ENCODE measurements at regions not wholly inside any gene's neighbourhood (a gene's known extent, or its start where the extent isn't known, plus 50 kb on each side); places are given as distances from the start of the nearest gene placed in this dataset.
"Not testable (repeated sequence)": the region's sequence is repeated elsewhere in the genome, so short reads cannot be mapped to it uniquely, and the experiment has no call there.

DNA sequence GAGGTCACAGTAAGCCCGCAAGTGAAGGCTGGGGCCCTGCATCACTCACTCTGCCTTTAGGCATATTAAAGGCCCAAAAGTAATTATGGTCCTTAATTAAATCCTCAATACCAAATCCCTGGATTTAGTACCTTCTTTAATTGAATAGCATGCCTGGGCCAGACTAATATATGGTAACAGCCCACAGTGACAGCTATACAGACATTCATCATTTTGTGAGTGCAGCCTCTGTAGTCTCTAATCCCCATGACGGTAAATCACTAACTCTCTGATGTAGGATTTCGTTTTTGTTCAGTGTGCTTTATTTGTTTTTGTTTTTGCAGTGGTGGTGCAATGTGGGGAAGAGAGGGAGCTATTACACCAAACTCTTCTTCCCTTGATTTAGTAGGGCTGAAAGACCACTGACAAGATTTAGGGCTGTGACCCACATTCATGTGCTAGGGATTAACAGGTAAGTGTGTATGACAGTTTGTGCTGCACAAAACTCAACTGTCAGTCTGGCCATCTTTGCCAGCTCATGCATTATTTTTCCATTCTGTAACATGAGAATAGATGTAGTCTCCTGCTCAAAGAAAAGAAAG lies 60.6 kb upstream of the SLC39A8 start:
- DNase-seq (ENCODE audit: low spot score), result no peak
- no peaks in the 10 kb centered on the region for H3K36me3 ChIP-seq
- H3K27ac ChIP-seq, result no peak overlapping the region
- no peaks in the 10 kb centered on the region for H3K27me3 ChIP-seq
- H3K4me3 ChIP-seq, result no peak overlapping the region
- H3K9me3 ChIP-seq, result no peaks in the 10 kb centered on the region
- TF ChIP-seq, protein P1, sequence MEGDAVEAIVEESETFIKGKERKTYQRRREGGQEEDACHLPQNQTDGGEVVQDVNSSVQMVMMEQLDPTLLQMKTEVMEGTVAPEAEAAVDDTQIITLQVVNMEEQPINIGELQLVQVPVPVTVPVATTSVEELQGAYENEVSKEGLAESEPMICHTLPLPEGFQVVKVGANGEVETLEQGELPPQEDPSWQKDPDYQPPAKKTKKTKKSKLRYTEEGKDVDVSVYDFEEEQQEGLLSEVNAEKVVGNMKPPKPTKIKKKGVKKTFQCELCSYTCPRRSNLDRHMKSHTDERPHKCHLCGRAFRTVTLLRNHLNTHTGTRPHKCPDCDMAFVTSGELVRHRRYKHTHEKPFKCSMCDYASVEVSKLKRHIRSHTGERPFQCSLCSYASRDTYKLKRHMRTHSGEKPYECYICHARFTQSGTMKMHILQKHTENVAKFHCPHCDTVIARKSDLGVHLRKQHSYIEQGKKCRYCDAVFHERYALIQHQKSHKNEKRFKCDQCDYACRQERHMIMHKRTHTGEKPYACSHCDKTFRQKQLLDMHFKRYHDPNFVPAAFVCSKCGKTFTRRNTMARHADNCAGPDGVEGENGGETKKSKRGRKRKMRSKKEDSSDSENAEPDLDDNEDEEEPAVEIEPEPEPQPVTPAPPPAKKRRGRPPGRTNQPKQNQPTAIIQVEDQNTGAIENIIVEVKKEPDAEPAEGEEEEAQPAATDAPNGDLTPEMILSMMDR (IDR thresholded peaks at IDR 0.05), result no peak
- no peaks in the 10 kb centered on the region for H3K4me1 ChIP-seq

DNA sequence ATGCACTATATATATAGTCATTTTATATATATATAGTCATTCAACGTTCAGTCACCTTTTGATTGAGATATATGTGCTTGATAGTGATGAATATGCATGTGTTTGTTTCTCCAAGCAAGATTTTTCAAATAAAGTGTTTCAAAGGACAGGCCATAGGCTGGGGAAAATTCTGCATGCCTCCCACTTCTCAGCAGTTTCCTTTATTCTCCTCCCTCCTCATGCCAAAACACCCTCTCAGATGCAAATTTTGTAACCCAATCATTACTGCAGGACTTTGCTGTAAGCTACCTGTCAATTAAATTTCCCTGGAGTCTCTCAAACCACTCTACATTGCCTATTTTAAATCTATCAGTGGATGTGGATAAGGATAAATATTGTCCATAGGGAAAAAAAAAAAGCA lies 65.6 kb upstream of the SLC39A8 start:
- not testable (repeated sequence) for H3K27me3 ChIP-seq; H3K4me3 ChIP-seq; DNase-seq (ENCODE audit: low spot score); H3K9me3 ChIP-seq; H3K36me3 ChIP-seq; H3K4me1 ChIP-seq; H3K27ac ChIP-seq

DNA sequence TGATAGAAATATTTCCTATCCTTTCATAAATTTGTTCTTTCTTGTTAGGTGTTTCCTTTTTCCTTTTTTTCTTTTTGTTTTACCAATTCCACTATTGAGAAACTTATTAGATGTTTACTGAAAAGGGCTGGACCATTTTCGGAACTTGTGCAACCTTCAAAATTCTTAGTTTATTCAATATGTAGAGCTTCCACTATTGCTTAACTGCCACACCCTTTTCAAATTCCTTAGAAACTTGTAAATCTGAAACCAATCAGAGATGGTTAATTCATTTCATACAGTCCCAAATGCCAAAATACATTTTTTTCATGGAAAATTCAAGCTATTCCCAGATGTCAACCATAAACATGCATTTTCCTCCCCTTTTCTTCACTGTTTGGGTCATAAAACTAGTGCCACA lies 66.1 kb upstream of the SLC39A8 start:
- H3K27me3 ChIP-seq, result no peaks in the 10 kb centered on the region
- H3K9me3 ChIP-seq, result no peaks in the 10 kb centered on the region
- no peaks in the 10 kb centered on the region for H3K36me3 ChIP-seq
- no peak for DNase-seq (ENCODE audit: low spot score)
- no peaks in the 10 kb centered on the region for H3K4me1 ChIP-seq
- H3K4me3 ChIP-seq, result no peak overlapping the region
- TF ChIP-seq, protein P1 (IDR thresholded peaks at IDR 0.05), result no peak
- no peak overlapping the region for H3K27ac ChIP-seq

DNA sequence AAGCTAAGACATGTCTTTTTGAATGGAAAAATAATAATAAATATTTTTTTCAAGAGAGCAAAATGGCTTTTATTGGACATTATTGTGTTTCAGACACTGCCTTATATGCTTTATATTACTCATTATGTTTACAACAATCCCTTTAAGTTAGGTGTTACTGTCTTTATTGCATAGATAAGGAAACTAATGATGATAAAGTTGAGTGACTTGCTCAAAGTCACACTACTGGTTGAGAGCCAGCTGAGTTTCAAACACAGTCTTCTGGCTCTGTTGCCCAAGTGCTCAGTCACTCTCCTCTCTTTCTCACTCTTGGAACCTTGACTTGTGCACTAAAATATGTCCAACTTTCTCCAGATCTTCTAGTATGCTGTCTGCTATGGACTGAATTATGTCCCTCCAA lies 71.5 kb upstream of the SLC39A8 start:
- Histone ChIP-seq H3K27ac (no peak overlapping the region), H3K27me3 (no peaks in the 10 kb centered on the region), H3K9me3 (no peaks in the 10 kb centered on the region), H3K4me3 (no peak overlapping the region), H3K4me1 (no peaks in the 10 kb centered on the region), H3K36me3 (no peaks in the 10 kb centered on the region)
- DNase-seq (ENCODE audit: low spot score), result no peak
- TF ChIP-seq, protein P1 (IDR thresholded peaks at IDR 0.05), result no peak

DNA sequence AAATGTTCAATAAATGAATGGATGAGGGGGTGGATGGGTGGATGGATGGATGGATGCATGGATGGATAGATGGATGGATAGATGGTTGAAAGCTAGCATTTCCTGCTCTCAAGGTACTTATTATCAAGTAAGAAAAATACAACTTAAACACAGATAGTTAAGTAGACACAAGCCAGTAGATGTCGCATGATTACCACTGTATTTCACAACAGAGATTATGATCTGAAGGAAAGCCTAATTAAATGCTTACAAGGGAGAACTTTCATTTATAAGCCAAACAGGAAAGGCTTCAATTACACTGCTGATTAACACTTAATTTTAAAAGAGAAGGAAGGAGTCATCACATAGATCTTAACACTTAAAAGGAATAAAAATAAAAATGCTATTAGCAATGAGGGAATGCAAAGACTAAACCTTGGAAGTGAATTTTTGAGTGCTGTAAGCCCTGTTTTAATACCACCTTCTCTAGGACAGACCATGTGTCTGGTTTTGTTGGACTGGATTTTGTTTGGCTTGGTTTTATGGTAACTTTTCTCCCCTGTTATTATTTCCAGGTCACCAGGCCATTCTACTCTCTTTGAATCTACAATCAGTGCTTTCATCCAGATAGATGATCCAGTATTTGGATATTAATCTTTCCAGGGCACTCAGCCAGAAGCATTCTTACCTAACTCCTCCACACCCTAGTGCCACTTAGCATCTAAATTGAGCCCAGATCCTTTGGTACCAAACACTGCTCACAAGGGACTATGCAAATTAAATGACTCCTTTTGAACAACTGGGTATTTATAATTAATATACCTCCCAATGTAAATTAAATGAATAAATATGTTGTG lies 75.5 kb upstream of the SLC39A8 start:
- no peak overlapping the region for H3K4me3 ChIP-seq
- TF ChIP-seq, protein P1 (IDR thresholded peaks at IDR 0.05), result no peak
- no peaks in the 10 kb centered on the region for H3K4me1 ChIP-seq
- H3K9me3 ChIP-seq, result peaks cover 0 to 8% of the 10 kb centered on the region in 2 donors
- DNase-seq (ENCODE audit: low spot score), result no peak
- H3K27me3 ChIP-seq, result no peaks in the 10 kb centered on the region
- no peak overlapping the region for H3K27ac ChIP-seq
- H3K36me3 ChIP-seq, result no peaks in the 10 kb centered on the region

DNA sequence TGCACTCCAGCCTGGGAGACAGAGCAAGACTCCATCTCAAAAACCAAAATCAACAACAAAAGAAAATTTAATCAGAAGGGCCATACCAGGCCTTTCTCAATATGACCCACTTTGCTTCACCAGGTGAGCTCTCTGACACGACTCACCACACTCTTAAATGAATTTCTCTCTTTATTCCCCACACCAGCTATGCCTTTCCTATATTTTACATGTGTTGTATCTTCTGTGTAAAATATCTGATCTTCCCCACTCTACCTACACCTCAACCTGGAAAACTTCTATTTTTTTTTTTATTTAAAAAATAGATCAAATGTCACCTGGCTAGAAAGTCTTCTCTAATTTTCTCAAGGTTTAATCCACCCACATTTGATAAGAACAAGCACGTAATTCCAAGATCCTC lies 77.6 kb upstream of the SLC39A8 start:
- H3K4me1 ChIP-seq, result no peaks in the 10 kb centered on the region
- TF ChIP-seq, protein P1 (IDR thresholded peaks at IDR 0.05), result no peak
- H3K27me3 ChIP-seq, result no peaks in the 10 kb centered on the region
- no peaks in the 10 kb centered on the region for H3K36me3 ChIP-seq
- H3K9me3 ChIP-seq, result peaks cover 0 to 8% of the 10 kb centered on the region in 2 donors
- H3K4me3 ChIP-seq, result no peak overlapping the region
- no peak for DNase-seq (ENCODE audit: low spot score)
- H3K27ac ChIP-seq, result no peak overlapping the region

All from right atrium auricular region (tissue), 2 donors.